ENCODE measurements at regions not wholly inside any gene's neighbourhood (a gene's known extent, or its start where the extent isn't known, plus 50 kb on each side); places are given as distances from the start of the nearest gene placed in this dataset.
"Not testable (repeated sequence)": the region's sequence is repeated elsewhere in the genome, so short reads cannot be mapped to it uniquely, and the experiment has no call there.

DNA sequence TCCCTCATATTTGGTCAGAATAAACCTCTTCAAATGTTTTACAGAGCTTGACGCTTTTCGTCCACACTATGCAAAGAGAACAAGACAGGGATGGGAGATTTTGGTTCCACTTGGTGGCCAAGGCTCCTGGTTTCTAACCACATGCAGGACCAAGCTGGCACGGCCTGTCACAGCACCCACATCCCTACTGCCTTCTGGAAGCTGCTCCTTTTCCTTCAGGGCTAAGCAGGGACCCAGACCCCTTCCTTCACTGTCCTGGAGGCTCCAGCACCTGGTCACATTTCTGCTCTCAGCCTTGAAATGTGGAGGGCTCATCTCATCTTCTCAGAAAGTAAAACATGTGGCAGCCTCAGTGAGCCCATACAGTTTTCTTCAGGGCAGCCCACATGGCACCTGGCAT, 50.4 kb upstream of the ARHGEF7 start:
- no peak for DNase-seq

DNA sequence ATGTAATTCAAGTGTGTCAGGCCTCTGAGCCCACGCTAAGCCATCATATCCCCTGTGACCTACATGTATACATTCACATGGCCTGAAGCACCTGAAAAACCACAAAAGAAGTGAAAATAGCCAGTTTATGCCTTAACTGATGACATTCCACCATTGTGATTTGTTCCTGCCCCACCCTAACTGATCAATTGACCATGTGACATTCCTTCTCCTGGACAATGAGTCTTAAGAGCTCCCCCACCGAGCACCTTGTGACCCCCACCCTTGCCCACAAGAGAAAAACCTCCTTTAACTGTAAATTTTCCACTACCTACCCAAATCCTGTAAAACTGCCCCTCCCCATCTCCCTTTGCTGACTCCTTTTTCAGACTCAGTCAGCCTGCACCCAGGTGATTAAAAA, 52.1 kb upstream of the ARHGEF7 start:
- no peak for DNase-seq

DNA sequence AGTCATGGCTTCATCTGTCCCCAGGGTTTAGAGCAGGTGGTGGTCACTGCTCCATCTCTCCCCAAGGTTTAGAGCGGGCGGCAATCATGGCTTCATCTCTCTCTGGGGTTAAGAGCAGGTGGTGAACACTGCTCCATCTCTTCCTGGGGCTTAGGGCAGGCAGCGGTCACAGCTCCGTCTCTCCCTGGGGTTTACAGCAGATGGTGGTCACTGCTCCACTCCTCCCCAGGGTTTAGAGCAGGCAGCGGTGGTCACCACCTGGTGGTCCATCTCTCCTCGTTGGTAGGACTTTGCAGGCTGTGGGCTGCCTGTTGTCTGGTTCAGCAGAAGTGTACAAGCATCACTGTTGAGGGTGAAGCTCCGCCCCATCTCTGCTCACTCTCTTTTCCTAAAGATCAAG, 52.8 kb upstream of the ARHGEF7 start:
- no peak for DNase-seq

DNA sequence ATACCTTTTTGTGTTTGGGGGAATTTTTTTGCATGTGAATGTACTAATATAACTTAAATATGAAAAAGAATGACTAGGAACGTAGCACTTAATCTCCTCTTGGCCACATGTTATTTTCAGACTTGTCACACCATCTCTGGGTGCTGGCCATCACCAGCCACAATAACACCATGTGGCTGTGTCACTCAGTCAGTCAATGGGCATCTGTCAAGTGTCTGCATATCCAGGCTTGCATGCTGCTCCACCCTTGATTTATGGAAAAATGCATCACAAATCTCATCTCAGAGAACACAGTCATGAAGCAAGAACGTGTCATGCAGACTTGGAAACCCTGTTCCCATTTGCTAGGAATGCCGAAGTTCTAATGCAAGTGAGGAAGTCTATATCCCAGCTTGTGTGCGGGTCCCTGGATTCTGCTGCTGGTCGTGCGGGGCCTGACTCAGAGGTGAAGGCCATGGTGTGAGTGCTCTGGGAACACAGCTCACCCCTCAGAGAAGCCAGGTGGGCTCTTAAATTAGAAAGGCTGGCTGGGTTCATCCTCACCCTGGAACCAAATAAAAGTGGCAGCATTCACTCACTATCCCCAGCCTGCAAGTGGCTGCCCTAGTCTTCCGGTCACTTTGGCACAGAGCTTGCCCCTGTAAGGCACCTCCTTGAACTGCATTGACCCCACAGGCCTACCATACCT, 53.6 kb upstream of the ARHGEF7 start:
- no peak for DNase-seq

DNA sequence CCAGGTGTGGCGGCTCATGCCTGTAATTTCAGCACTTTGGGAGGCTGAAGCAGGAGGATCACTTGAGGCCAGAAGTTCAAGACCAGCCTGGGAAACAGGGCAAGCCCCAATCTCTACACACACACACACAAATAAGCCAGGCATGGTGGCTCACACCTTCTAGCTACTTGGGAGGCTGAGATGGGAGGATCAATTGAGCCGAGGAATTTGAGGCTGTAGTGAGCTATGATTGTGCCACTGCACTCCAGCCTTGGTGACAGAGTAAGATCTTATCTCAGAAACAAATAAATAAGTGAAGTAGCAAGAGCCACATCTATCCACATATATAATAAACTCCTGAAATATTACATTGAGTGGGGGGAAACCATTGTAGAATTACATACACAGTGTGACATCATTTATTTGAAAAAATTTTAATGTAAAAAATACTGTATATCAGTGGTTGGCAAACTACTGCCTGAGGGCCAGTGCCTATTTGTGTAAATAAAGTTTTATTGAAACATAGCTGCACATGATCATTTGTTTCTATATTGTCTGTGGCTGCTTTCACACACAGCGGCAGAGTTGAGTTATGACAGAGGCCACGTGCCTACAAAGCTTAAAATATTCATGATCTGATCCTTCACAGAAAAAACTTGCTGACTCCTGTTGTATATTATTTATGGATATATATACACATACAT, 54.7 kb upstream of the ARHGEF7 start:
- DNase-seq: no peak

DNA sequence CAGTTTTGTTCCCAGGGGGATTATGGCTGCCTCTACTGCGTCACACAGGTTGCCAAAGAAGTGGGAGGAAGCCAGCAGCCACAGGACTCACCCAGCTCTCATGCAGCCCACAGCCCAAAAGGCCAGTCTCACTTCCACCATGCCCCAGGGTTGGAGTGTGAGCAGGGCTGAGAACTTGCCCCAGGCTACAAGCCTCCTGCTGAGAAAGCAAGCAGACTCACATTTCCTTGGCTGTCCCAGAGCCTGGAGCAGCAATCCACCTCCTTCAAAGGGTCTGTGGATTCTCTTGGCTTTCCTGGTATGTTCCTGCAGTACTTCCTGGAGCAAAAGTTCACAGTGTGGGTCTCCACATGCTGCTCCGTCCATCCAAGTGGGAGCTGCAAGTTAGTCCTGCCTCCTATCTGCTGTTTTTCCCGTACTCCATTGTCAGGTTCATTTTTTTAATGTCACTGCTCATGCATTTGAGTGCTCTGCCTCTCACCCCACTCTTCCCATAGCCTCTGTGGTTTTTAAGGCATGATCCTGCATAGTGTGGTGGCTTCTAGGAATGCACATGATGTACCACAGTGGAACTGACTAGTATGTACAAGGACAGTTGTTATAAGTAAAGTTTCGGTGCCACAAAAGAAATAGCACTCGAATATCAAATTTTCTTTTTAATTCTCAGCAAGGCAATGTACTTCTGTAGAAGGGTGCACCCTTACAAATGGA, 56.2 kb upstream of the ARHGEF7 start:
- DNase-seq: no peak

DNA sequence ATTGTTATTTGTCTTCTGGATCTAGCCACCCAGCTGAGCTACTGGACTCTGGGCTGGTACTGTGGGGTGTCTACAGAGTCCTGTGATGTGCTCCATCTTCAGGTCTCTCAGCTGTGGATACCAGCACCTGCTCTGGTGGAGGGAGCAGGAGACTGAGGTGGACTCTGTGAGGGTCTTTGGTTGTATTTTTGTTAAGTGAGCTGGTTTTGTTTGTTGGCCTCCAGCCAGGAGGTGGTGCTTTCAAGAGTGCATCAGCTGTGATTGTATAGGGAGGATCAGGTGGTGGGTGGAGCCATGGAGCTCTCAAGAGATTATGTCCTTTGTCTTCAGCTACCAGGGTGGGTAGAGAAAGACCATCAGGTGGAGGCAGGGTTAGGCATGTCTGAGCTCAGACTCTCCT, 56.8 kb upstream of the ARHGEF7 start:
- DNase-seq: not testable (repeated sequence)

DNA sequence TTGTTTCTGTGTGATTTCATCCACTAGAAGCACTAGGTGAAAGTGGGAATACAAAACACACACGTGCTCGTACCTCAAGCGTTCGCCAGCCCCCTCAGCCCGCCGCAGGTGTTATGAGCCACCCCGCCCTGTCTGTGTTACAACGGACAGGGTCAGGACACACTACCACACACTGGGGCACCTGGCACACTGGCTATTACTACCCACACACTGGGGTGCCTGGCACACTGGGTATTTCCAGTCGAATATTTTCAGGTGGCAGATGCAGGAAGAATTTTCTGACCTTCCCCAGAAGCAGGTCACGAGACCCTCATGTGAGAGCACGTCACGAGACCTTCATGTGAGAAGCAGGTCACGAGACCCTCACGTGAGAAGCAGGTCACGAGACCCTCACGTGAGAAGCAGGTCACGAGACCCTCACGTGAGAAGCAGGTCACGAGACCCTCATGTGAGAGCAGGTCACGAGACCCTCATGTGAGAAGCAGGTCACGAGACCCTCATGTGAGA, 63.3 kb upstream of the ARHGEF7 start:
- peak; percentile 28 for DNase-seq

DNA sequence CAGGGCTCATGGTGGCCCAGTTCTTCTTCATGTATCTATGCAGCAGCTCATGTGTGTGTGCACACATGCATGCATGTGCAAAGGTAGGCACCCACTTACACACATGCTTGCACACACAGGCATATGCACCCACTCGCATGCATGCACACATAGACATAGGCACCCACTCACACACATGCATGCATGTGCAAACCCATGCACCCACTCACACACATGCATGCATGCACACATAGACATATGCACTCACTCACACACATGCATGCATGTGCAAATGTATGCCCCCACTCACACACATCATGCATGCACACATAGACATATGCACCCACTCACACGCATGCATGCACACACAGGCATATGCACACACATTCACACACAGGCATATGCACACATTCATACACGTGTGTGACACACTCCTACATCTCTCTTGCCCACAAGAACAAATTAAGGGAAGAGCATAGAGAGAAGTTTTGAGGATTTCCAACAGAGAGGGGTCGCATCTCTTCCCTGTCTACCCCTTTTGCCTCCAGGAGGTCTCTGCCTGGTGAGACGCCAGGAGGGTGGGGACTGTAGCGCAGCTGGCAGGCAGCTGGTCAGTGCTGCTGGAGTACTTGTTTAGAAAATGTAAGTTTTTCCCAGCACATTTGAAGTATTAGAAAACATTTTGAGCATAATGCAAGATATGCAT, 63.9 kb upstream of the ARHGEF7 start:
- DNase-seq: no peak

DNA sequence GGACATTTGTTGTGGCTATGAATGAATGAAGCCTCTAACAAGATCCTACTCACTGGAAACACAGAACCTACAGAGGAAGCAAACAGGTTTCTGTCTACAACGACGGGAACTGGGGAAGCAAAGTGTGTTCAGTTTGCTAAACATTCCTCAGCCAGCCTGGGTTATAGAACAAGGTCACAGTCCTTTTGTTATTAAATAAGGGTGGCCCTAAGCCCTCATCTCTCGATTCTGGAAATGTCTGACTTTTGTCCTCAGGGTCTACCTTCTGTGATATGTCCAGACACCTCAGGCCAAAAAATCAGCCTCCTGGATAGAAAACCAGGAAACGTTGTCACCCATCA, 64.6 kb upstream of the ARHGEF7 start:
- no peak for DNase-seq

DNA sequence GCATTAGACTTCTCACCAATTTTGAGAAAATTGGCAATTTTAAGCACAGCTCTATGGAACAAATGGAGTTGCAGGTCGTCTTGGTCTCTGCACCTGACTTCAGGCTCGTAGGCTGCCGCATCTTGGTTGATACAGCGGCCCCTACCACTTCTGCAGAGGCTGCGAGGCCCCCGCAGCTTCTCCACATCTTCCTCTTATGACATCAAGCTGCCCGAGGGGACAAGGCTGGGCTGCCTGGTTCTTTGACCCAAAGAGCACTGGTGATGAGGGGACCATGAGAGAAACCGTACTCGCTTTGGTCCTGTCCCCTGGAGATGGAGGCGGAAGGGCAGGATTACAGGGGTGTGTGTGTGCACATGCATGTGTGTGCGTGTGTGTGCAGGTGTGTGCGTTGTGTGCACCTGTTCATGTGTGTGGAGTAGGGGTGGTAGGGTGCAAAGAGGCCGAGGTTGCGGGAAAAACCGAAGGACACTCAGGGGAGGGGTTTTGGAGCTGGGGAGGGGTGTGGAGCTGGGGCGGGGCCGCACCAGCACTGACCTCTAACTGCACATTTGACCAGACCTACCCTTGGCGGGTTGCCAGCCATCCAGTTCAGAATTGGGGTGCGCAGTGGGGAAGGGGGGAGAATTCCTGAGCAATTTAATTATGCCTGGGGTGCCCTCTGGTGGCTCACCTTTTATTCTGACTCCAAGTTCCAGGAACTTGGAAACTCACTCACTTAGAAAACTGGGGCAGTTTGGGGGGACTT, 65.1 kb upstream of the ARHGEF7 start:
- no peak for DNase-seq

DNA sequence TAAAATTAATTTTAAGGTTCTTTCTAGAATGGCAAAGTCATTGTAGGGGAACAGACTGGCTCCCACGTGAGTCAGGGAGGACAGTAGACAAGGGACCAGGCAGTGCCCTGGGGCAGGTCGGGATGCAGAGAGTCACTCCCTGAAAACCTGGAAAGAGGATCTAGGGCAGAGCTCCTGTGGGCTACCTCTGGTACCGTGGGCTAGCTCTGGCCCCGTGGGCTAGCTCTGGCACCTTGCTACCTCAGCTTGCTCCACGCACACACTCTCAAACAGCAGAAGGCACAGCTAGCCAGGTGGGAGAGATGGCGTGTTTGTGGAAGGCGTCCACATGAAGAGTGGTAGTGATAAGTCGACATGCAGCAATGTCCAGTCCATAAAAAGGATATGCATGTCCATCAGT, 66.7 kb upstream of the ARHGEF7 start:
- DNase-seq: no peak

DNA sequence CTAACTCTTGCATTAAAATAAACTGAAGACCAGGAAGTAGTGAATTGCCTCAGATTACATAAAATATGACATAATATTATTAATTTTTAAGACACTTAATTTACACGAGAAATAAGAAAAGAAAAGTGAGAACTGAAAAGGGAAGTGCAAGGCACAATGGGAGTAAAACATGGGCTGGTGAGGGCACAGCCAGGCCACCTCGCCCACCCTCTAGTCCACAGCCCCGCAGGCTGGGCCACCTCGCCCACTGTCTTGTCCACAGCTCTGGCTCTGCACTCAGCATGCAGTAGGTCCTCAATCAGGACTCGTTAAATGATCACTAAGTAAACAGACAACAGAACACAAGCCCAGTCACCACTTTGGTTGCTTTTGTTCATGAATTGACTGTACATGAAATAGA, 67.8 kb upstream of the ARHGEF7 start:
- DNase-seq: no peak

DNA sequence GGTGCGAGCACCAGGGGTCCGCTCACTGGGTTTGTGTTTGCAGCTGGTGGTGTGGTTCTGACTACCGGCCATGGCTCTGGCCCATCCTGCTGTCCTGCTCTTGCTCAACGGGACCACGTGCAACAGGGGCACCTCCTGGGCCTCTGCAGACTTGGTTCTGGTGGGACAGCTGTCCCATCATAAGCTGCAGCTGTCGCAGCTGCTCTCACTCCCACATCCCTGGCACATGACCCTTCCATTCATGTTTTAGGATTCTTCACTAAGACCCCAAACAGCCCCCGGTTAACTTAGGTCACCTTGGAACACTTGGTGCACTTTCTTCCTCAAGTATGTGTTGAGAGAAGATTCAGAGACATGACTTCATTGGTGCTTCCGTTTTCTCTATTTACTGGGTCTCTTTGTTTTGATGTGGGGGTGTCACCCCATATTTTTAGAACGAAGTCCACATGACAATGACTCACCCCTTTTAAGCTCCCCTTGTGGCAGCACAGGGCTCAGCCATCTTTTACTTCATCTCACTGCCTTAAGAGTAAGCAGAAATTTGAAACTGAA, 68.4 kb upstream of the ARHGEF7 start:
- no peak for DNase-seq

DNA sequence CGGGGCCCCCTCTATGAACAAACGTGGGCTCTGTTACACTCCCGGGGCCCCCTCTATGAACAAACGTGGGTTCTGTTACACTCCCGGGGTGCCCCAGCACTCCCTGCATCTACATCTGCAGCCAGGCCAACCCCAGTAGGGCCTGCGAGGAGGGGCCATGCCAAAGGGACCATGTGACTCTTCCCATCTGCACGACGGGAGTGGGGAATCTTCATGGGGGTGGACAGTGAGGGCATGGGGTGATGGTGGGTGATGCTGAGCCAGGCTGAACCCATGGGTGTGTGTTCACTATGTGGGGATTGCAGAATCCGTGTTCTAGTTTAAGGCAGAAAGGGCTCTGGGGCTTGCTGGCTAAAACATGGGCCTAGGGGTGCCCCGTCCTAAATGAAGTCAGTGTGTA, 69.9 kb upstream of the ARHGEF7 start:
- DNase-seq: no peak

DNA sequence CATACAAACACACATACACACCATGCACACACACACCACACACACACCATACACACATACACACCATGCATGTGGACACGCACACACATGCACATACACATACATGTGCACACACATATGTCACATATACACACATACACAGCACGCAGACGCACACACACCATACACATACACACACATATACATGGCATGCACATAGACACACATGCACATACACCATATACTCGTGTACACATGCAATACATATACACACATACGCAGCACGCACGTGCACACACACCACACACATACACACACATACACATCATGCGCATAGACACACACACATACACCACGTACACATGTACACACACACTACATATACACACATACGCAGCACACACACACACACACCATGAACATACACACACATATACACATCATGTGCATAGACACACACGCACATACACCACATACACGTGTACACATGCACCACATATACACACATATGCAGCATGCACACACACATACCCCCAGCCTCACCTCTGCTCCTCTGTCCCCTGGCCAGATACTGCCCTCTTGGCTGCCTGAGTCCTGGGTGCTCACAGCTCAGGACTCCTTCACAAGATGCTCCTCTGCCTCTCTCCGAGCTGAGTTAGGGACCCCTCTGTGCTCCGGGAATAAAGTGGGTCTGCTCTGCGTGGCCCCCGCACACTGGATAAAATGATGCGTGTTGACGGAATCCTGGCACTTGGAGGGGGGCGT, 70.9 kb upstream of the ARHGEF7 start:
- no peak for DNase-seq

DNA sequence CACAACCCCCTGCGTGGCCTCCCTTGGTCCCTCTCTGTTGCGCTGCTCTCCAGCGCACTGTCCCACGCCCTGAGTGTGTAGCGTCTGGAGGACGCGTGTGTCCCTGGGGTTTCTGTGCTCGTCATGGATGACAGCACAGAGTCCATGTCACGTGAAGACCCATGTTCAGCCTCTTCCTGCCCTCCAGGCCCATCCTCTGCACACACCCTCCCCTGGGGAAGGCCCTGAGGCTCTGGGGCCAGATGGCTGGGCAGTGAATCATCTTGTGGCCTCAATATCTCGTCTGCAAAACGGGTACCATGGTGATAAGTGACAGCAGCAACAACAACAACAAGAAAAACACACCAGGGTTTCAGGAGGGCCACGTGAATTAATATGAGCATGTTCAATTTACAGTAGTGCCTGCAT, 71.5 kb upstream of the ARHGEF7 start:
- DNase-seq: no peak

DNA sequence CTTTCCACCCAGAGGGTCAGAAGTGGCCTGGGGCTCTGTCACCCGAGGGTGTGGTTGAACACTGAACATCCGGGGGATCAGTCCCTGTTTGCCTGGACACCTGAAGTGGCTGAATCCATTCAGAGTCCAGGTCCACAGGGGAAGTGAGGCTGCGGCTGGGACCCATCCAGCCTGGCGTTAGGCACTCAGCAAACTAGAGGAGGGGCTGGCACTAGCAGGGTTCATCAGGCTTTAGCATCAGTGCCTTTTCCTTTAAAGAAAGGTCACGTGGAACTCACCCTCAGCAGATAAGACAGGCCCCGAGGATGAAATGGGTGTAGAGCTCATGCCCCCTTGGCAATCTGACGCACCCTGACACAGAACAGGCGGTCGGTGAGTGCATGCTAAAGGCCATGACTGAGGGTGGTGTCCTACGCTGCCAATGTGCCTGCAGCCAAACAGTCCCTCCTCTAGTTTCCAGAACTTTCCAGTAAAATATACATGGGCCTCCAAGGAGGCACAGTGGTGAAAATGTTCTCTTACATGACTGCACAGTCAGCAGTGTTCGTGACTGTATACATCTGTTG, 72.4 kb upstream of the ARHGEF7 start:
- DNase-seq: no peak

DNA sequence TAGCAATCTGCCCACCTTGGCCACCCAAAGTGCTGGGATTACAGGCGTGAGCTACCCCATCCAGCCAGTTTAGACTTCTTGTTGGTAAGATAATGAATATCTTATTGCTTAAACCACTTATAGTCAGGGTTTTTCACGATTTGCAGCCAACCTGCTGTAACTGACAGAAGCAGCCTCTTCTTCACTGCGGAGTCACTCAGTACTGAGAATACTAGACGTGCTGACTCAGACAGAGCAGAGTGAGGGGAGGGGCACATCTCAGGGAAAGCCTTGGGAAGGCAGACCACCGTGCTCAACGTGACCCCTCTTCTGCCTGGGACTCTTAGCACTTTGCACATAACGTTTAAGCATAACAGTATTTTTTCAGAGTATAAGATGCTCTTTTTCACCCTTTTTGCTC, 74.3 kb upstream of the ARHGEF7 start:
- no peak for DNase-seq

DNA sequence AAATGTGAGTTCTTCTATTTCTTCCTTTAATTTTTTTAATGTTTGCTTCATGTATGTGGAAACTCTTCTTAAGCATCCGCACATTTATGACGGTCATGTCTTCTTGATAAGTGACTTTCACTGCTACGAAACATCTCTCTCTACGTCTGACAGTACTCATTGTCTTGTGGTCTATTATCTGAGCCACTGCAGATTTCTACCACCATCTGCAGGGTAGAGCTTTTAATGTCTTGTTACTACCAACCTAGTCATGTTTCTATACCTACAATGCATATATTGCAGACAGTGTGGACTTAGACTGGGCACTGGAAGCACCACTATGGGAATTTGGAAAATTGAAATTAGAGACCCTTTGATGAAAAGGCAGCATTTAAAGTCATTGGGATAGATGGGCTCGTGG, 75.4 kb upstream of the ARHGEF7 start:
- no peak for DNase-seq

DNA sequence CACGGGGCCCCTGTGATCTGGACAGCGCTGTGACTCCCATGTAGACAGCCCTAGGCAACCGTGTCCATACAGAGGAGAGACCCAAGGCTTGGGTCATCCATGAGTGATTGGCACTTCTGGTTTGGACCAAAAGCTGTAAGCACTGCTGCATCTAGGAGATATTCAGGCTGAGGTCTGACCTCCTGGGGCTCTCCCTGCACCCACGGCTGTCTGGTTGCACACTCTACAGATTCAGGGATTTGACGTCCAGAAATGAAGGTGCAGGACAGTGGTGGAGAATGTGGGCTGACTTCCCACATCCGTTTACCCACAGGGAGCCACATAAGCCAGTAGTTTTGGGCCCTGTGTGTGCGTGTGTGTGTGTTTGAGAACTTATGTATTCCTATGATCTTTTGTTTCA, 76.2 kb upstream of the ARHGEF7 start:
- no peak for DNase-seq

DNA sequence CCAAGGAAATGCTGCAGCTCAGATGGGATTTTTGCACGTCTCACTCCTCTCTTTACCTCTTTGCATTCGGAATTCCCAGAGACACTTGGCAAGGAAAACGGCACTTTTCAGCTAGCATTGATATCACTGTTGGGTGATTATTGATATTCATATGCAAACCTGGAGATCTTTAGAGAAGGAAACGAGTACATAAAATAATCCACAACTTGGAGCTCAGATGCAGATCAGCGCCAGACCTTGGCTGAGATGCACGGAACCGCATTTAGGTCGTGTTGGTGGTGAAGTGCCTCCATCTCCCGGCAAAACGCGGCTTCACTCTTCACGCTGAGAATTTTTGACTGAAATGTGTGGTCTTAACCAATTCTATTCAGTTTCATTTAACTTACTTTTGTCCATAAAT, 77.2 kb upstream of the ARHGEF7 start:
- no peak for DNase-seq
